ENCODE measurements at regions not wholly inside any gene's neighbourhood (a gene's known extent, or its start where the extent isn't known, plus 50 kb on each side); places are given as distances from the start of the nearest gene placed in this dataset.
"Not testable (repeated sequence)": the region's sequence is repeated elsewhere in the genome, so short reads cannot be mapped to it uniquely, and the experiment has no call there.

- no peak for DNase-seq (ENCODE audit: low read depth)
- H3K4me3 ChIP-seq (ENCODE audit: low read depth, low read length), result no peak overlapping the region
- no peak for TF ChIP-seq CTCF (conservative IDR thresholded peaks at IDR 0.05; ENCODE audit: low read depth, low read length)
Measured at GRCh38 chr7:68250143-68250542, 1253.5 kb downstream of the TYW1 start.

DNA sequence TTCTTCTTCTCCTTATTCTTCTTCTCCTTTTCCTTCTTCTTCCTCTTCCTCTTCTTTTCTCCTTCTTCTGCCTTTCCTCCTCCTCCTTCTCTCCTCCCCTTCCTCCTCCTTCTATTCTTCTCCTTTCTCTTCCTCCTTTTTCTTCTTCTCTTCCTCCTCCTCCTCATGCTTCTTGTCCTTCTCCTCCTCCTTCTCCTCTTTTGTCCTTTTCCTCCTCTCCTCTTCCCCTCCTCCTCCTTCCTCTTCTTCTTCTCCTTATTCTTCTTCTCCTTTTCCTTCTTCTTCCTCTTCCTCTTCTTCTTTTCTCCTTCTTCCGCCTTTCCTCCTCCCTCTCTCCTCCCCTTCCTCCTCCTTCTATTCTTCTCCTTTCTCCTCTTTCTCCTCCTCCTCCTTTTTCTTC is 1258.2 kb downstream of the TYW1 start:
- H3K4me3 ChIP-seq (ENCODE audit: low read depth, low read length); DNase-seq (ENCODE audit: low read depth): not testable (repeated sequence)

GRCh38 chr7:68256295-68256694 is 1259.7 kb downstream of the TYW1 start:
- no peak overlapping the region for H3K4me3 ChIP-seq (ENCODE audit: low read depth, low read length)
- no peak for DNase-seq (ENCODE audit: low read depth)
- TF ChIP-seq CTCF (conservative IDR thresholded peaks at IDR 0.05; ENCODE audit: low read depth, low read length), result no peak

GRCh38 chr7:68258609-68259008 is 1262.0 kb downstream of the TYW1 start:
- DNase-seq (ENCODE audit: low read depth), result no peak
- no peak for TF ChIP-seq CTCF (conservative IDR thresholded peaks at IDR 0.05; ENCODE audit: low read depth, low read length)
- no peak overlapping the region for H3K4me3 ChIP-seq (ENCODE audit: low read depth, low read length)

DNA sequence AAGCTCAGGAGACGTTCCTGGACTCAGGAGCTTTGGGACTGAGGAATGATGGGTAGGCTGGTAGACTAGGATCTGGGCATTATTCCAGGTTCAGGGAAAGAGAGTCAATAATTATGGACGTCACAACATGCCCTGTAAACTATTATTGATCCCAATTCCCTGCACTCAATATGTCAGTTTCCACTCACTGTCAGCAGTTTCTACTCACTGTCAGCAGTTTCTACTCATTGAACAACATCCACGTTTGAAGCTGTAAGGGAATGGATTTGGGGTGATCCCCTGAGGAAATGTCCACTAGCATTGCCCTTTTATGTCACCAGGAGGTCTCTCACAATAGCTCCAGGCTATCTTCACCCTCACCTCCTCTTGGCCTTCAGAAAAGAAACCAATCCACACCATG is 1268.6 kb downstream of the TYW1 start:
- no peak overlapping the region for H3K4me3 ChIP-seq (ENCODE audit: low read depth, low read length)
- DNase-seq (ENCODE audit: low read depth), result no peak
- no peak for TF ChIP-seq CTCF (conservative IDR thresholded peaks at IDR 0.05; ENCODE audit: low read depth, low read length)

GRCh38 chr7:68266004-68266579 is 1269.5 kb downstream of the TYW1 start:
- no peak overlapping the region for H3K4me3 ChIP-seq (ENCODE audit: low read depth, low read length)
- TF ChIP-seq CTCF (conservative IDR thresholded peaks at IDR 0.05; ENCODE audit: low read depth, low read length), result no peak
- DNase-seq (ENCODE audit: low read depth), result no peak

GRCh38 chr7:68267486-68267885 is 1270.9 kb downstream of the TYW1 start:
- no peak overlapping the region for H3K4me3 ChIP-seq (ENCODE audit: low read depth, low read length)
- no peak for TF ChIP-seq CTCF (conservative IDR thresholded peaks at IDR 0.05; ENCODE audit: low read depth, low read length)
- DNase-seq (ENCODE audit: low read depth), result no peak

Data from epithelial cell of proximal tubule (primary cell).